OCI-LY7 (cell line): ENCODE measurements at regions not wholly inside any gene's neighbourhood (a gene's known extent, or its start where the extent isn't known, plus 50 kb on each side); places are given as distances from the start of the nearest gene placed in this dataset.

ENCODE experiments used
- BruUV-seq: library from RNA; stranded (reverse); fragments of 400-500 nt; replicated peaks from 2 replicates; lab custom pipeline; 2021; lab: Mats Ljungman, UMichigan
- CTCF ChIA-PET: fragments of 300-600 bp; sonication (Branson Sonifier 250); formaldehyde crosslinking; loops from one replicate; lab custom pipeline; 2022; ENCODE audit warnings: antibody characterized with exemption; ENCODE audit not compliant: unreplicated experiment; lab: Charles Lee
- POLR2A ChIA-PET: fragments of 300-600 bp; sonication (Branson Sonifier 250); formaldehyde crosslinking; loops from one replicate; lab custom pipeline; 2022; ENCODE audit warnings: antibody characterized with exemption; lab: Charles Lee
- DNase-seq: peaks from one replicate; pipeline ENCODE4 v3.0.0-alpha.2; 2015; ENCODE audit warnings: low spot score
- H2AFZ ChIP-seq: fragments of 200-600 bp; sonication (generic), shearing (Covaris generic); 2 replicates; pipeline ENCODE4 v1.6.1; 2014; ENCODE audit warnings: mild to moderate bottlenecking, antibody characterized with exemption, low read length, moderate library complexity
- H3K27ac ChIP-seq: fragments of 200-600 bp; sonication (generic); 2 replicates; pipeline ENCODE4 v1.5.1; 2014; ENCODE audit warnings: mixed run types, low read depth, mild to moderate bottlenecking, moderate library complexity, low read length, inconsistent platforms; ENCODE audit not compliant: poor library complexity, severe bottlenecking
- H3K36me3 ChIP-seq: fragments of 200-600 bp; sonication (generic); 2 replicates; pipeline ENCODE4 v1.6.1; 2014; ENCODE audit warnings: mild to moderate bottlenecking, antibody characterized with exemption, low read length, moderate library complexity, mixed read lengths; ENCODE audit not compliant: insufficient read depth
- H3K4me1 ChIP-seq: fragments of 200-600 bp; sonication (generic); 2 replicates; pipeline ENCODE4 v1.5.1; 2014; ENCODE audit warnings: mild to moderate bottlenecking, low read length; ENCODE audit not compliant: insufficient read depth, poor library complexity, severe bottlenecking
- H3K4me2 ChIP-seq: fragments of 200-600 bp; sonication (generic); 2 replicates; pipeline ENCODE4 v1.6.1; 2014; ENCODE audit warnings: mild to moderate bottlenecking, low read length
- H3K4me3 ChIP-seq: fragments of 200-600 bp; sonication (generic); 2 replicates; pipeline ENCODE4 v1.5.1; 2014; ENCODE audit warnings: mild to moderate bottlenecking, low read depth, low read length; ENCODE audit not compliant: poor library complexity, severe bottlenecking
- H3K79me2 ChIP-seq: fragments of 200-600 bp; sonication (generic); 2 replicates; pipeline ENCODE4 v1.6.1; 2016; ENCODE audit warnings: low read depth, mild to moderate bottlenecking, low read length, moderate library complexity, mixed read lengths; ENCODE audit not compliant: insufficient read depth
- H3K9me2 ChIP-seq: fragments of 200-600 bp; sonication (generic); 2 replicates; pipeline ENCODE4 v1.6.1; 2016; ENCODE audit warnings: mild to moderate bottlenecking, low read length, mixed read lengths; ENCODE audit not compliant: insufficient read depth
- H3K9me3 ChIP-seq: fragments of 200-600 bp; sonication (generic); 2 replicates; pipeline ENCODE4 v1.6.1; 2014; ENCODE audit warnings: mild to moderate bottlenecking, mixed run types, low read length, mixed read lengths
- H4K20me1 ChIP-seq: fragments of 200-600 bp; sonication (generic); 2 replicates; pipeline ENCODE4 v1.6.1; 2014; ENCODE audit warnings: mild to moderate bottlenecking, antibody characterized with exemption, low read length, moderate library complexity, mixed read lengths; ENCODE audit not compliant: insufficient read depth
- EZH2phosphoT487 ChIP-seq: fragments of 200-600 bp; sonication (generic); IDR thresholded peaks from 2 replicates; pipeline ENCODE4 v1.6.1; 2018; ENCODE audit warnings: low read depth, borderline replicate concordance, mild to moderate bottlenecking, mixed run types, antibody characterized with exemption, low read length, moderate library complexity, mixed read lengths
- intact Hi-C: fragments of 100-400 bp; cut with micrococcal nuclease; formaldehyde crosslinking; loops from one replicate; pipeline ENCODE4 v1.10.0; 2022; ENCODE audit not compliant: unreplicated experiment
- TF ChIP-seq, protein P1 (sequence below): fragments of 200-600 bp; sonication (generic); conservative IDR thresholded peaks from 2 replicates; pipeline ENCODE4 v1.5.1; 2014; ENCODE audit warnings: mild to moderate bottlenecking, antibody characterized with exemption, low read length, moderate library complexity, mixed read lengths

GRCh38 chr9:109976303-109976702, 196.3 kb downstream of the PALM2AKAP2 start:
- H3K4me3 ChIP-seq = no peak overlapping the region
- no peaks in the 10 kb centered on the region for H3K79me2 ChIP-seq
- H4K20me1 ChIP-seq = no peaks in the 10 kb centered on the region
- peak overlapping the region; percentile 63; the same call in 1 of the 2 replicates for H2AFZ ChIP-seq
- BruUV-seq = no TSS peak
- no peaks in the 10 kb centered on the region for H3K36me3 ChIP-seq
- intact Hi-C loops = no loop called here
- CTCF ChIA-PET = interaction anchor here (1.5 kb wide), 2 partner anchors 10 to 166 kb away, joined by 3 to 6 read pairs; no protein-coding TSS in a partner anchor
- no peak overlapping the region for H3K4me2 ChIP-seq
- H3K27ac ChIP-seq = no peak overlapping the region
- DNase-seq = no peak
- peaks cover 70% of the 10 kb centered on the region for H3K4me1 ChIP-seq
- TF ChIP-seq, protein P1, sequence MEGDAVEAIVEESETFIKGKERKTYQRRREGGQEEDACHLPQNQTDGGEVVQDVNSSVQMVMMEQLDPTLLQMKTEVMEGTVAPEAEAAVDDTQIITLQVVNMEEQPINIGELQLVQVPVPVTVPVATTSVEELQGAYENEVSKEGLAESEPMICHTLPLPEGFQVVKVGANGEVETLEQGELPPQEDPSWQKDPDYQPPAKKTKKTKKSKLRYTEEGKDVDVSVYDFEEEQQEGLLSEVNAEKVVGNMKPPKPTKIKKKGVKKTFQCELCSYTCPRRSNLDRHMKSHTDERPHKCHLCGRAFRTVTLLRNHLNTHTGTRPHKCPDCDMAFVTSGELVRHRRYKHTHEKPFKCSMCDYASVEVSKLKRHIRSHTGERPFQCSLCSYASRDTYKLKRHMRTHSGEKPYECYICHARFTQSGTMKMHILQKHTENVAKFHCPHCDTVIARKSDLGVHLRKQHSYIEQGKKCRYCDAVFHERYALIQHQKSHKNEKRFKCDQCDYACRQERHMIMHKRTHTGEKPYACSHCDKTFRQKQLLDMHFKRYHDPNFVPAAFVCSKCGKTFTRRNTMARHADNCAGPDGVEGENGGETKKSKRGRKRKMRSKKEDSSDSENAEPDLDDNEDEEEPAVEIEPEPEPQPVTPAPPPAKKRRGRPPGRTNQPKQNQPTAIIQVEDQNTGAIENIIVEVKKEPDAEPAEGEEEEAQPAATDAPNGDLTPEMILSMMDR = no peak
- TF ChIP-seq EZH2phosphoT487 = no peak
- POLR2A ChIA-PET = interaction anchor here (0.6 to 1.8 kb wide), 8 partner anchors 10 to 1675 kb away, joined by 3 to 5 read pairs (median 3); no protein-coding TSS in a partner anchor
- no peaks in the 10 kb centered on the region for H3K9me2 ChIP-seq
- H3K9me3 ChIP-seq = no peaks in the 10 kb centered on the region

DNA sequence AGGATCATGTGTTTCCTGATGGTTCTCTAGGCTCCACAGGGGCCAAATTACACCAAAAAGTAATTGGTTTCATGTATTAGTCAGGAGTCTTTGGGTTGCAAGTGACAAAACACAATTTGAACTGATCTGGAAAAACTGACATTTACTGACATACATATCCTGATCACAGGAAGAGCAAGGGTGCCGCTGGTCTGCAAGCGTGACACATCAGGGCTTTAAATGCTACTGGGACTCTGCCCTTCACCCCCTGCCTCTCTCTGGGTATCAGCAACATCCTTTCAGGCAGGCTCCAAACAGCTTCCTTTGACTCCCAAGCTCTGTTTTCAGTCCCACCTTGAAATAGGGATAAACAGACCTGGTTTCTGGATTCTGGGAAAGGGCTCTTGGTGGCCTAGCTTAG, 197.5 kb downstream of the PALM2AKAP2 start:
- Histone ChIP-seq H4K20me1 (no peaks in the 10 kb centered on the region), H3K4me3 (no peak overlapping the region), H3K79me2 (no peaks in the 10 kb centered on the region), H3K27ac (no peak overlapping the region), H3K4me2 (no peak overlapping the region), H3K4me1 (peaks cover 58% of the 10 kb centered on the region), H3K36me3 (no peaks in the 10 kb centered on the region), H2AFZ (peak overlapping the region; percentile 63), H3K9me2 (no peaks in the 10 kb centered on the region), H3K9me3 (no peaks in the 10 kb centered on the region)
- POLR2A ChIA-PET = interaction anchor here (0.7 to 1.2 kb wide), 5 partner anchors 9 to 156 kb away, joined by 3 to 4 read pairs (median 3); no protein-coding TSS in a partner anchor
- CTCF ChIA-PET = interaction anchor here (1.0 kb wide), 1 partner anchor 174 kb away, joined by 3 read pairs; no protein-coding TSS in a partner anchor
- BruUV-seq = no TSS peak
- TF ChIP-seq EZH2phosphoT487 = no peak
- TF ChIP-seq, protein P1 = no peak
- no peak for DNase-seq
- intact Hi-C loops = no loop called here

GRCh38 chr9:109981091-109981490, 201.1 kb downstream of the PALM2AKAP2 start:
- H4K20me1 ChIP-seq = no peaks in the 10 kb centered on the region
- H3K4me3 ChIP-seq = no peak overlapping the region
- TF ChIP-seq, protein P1 = no peak
- no peak for TF ChIP-seq EZH2phosphoT487
- H3K4me2 ChIP-seq = no peak overlapping the region
- H3K4me1 ChIP-seq = peaks cover 23% of the 10 kb centered on the region
- no peak overlapping the region for H3K27ac ChIP-seq
- no TSS peak for BruUV-seq
- ChIA-PET CTCF (no interaction called here), POLR2A (interaction anchor here (0.8 to 2.7 kb wide), 5 partner anchors 9 to 124 kb away, joined by 3 to 7 read pairs (median 4); no protein-coding TSS in a partner anchor)
- no peaks in the 10 kb centered on the region for H3K79me2 ChIP-seq
- intact Hi-C loops = no loop called here
- no peak overlapping the region for H2AFZ ChIP-seq
- H3K9me3 ChIP-seq = no peaks in the 10 kb centered on the region
- DNase-seq = no peak
- H3K36me3 ChIP-seq = no peaks in the 10 kb centered on the region
- H3K9me2 ChIP-seq = no peaks in the 10 kb centered on the region
